OCI-LY7 (cell line): ENCODE measurements at regions not wholly inside any gene's neighbourhood (a gene's known extent, or its start where the extent isn't known, plus 50 kb on each side); places are given as distances from the start of the nearest gene placed in this dataset.

Source experiments
- BruUV-seq: library from RNA; stranded (reverse); fragments of 400-500 nt; replicated peaks from 2 replicates; lab custom pipeline; 2021; lab: Mats Ljungman, UMichigan
- CTCF ChIA-PET: fragments of 300-600 bp; sonication (Branson Sonifier 250); formaldehyde crosslinking; loops from one replicate; lab custom pipeline; 2022; ENCODE audit warnings: antibody characterized with exemption; ENCODE audit not compliant: unreplicated experiment; lab: Charles Lee
- POLR2A ChIA-PET: fragments of 300-600 bp; sonication (Branson Sonifier 250); formaldehyde crosslinking; loops from one replicate; lab custom pipeline; 2022; ENCODE audit warnings: antibody characterized with exemption; lab: Charles Lee
- DNase-seq: peaks from one replicate; pipeline ENCODE4 v3.0.0-alpha.2; 2015; ENCODE audit warnings: low spot score
- H2AFZ ChIP-seq: fragments of 200-600 bp; sonication (generic), shearing (Covaris generic); 2 replicates; pipeline ENCODE4 v1.6.1; 2014; ENCODE audit warnings: mild to moderate bottlenecking, antibody characterized with exemption, low read length, moderate library complexity
- H3K27ac ChIP-seq: fragments of 200-600 bp; sonication (generic); 2 replicates; pipeline ENCODE4 v1.5.1; 2014; ENCODE audit warnings: mixed run types, low read depth, mild to moderate bottlenecking, moderate library complexity, low read length, inconsistent platforms; ENCODE audit not compliant: poor library complexity, severe bottlenecking
- H3K36me3 ChIP-seq: fragments of 200-600 bp; sonication (generic); 2 replicates; pipeline ENCODE4 v1.6.1; 2014; ENCODE audit warnings: mild to moderate bottlenecking, antibody characterized with exemption, low read length, moderate library complexity, mixed read lengths; ENCODE audit not compliant: insufficient read depth
- H3K4me1 ChIP-seq: fragments of 200-600 bp; sonication (generic); 2 replicates; pipeline ENCODE4 v1.5.1; 2014; ENCODE audit warnings: mild to moderate bottlenecking, low read length; ENCODE audit not compliant: insufficient read depth, poor library complexity, severe bottlenecking
- H3K4me2 ChIP-seq: fragments of 200-600 bp; sonication (generic); 2 replicates; pipeline ENCODE4 v1.6.1; 2014; ENCODE audit warnings: mild to moderate bottlenecking, low read length
- H3K4me3 ChIP-seq: fragments of 200-600 bp; sonication (generic); 2 replicates; pipeline ENCODE4 v1.5.1; 2014; ENCODE audit warnings: mild to moderate bottlenecking, low read depth, low read length; ENCODE audit not compliant: poor library complexity, severe bottlenecking
- H3K79me2 ChIP-seq: fragments of 200-600 bp; sonication (generic); 2 replicates; pipeline ENCODE4 v1.6.1; 2016; ENCODE audit warnings: low read depth, mild to moderate bottlenecking, low read length, moderate library complexity, mixed read lengths; ENCODE audit not compliant: insufficient read depth
- H3K9me2 ChIP-seq: fragments of 200-600 bp; sonication (generic); 2 replicates; pipeline ENCODE4 v1.6.1; 2016; ENCODE audit warnings: mild to moderate bottlenecking, low read length, mixed read lengths; ENCODE audit not compliant: insufficient read depth
- H3K9me3 ChIP-seq: fragments of 200-600 bp; sonication (generic); 2 replicates; pipeline ENCODE4 v1.6.1; 2014; ENCODE audit warnings: mild to moderate bottlenecking, mixed run types, low read length, mixed read lengths
- H4K20me1 ChIP-seq: fragments of 200-600 bp; sonication (generic); 2 replicates; pipeline ENCODE4 v1.6.1; 2014; ENCODE audit warnings: mild to moderate bottlenecking, antibody characterized with exemption, low read length, moderate library complexity, mixed read lengths; ENCODE audit not compliant: insufficient read depth
- EZH2phosphoT487 ChIP-seq: fragments of 200-600 bp; sonication (generic); IDR thresholded peaks from 2 replicates; pipeline ENCODE4 v1.6.1; 2018; ENCODE audit warnings: low read depth, borderline replicate concordance, mild to moderate bottlenecking, mixed run types, antibody characterized with exemption, low read length, moderate library complexity, mixed read lengths
- intact Hi-C: fragments of 100-400 bp; cut with micrococcal nuclease; formaldehyde crosslinking; loops from one replicate; pipeline ENCODE4 v1.10.0; 2022; ENCODE audit not compliant: unreplicated experiment
- TF ChIP-seq, protein P1 (sequence below): fragments of 200-600 bp; sonication (generic); conservative IDR thresholded peaks from 2 replicates; pipeline ENCODE4 v1.5.1; 2014; ENCODE audit warnings: mild to moderate bottlenecking, antibody characterized with exemption, low read length, moderate library complexity, mixed read lengths

DNA sequence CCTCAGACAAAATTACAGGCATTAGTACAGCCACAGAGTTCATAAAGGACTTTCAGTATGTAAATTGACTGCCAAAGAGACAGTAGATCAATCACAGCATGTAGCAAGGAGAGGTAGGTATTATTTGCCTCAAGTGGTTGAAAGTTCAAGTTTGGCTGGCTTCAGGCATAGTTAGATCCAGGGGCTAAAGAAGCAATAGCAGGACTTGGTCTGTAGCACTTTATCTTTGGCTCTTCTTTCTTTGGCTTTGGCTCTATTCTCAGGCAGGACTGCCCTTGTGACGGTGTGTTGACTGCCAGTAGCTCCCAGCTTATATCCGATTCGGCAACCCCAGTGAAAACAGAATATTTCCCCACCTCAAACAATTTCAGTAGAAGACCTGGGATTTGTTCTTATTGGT lies 346.0 kb upstream of the TBX3 start:
- Histone ChIP-seq H3K4me2 (no peak overlapping the region), H3K27ac (no peak overlapping the region), H3K4me3 (no peak overlapping the region), H3K36me3 (no peaks in the 10 kb centered on the region), H3K79me2 (no peaks in the 10 kb centered on the region), H4K20me1 (no peaks in the 10 kb centered on the region), H3K4me1 (no peaks in the 10 kb centered on the region), H2AFZ (no peak overlapping the region), H3K9me2 (no peaks in the 10 kb centered on the region), H3K9me3 (no peaks in the 10 kb centered on the region)
- TF ChIP-seq, protein P1, sequence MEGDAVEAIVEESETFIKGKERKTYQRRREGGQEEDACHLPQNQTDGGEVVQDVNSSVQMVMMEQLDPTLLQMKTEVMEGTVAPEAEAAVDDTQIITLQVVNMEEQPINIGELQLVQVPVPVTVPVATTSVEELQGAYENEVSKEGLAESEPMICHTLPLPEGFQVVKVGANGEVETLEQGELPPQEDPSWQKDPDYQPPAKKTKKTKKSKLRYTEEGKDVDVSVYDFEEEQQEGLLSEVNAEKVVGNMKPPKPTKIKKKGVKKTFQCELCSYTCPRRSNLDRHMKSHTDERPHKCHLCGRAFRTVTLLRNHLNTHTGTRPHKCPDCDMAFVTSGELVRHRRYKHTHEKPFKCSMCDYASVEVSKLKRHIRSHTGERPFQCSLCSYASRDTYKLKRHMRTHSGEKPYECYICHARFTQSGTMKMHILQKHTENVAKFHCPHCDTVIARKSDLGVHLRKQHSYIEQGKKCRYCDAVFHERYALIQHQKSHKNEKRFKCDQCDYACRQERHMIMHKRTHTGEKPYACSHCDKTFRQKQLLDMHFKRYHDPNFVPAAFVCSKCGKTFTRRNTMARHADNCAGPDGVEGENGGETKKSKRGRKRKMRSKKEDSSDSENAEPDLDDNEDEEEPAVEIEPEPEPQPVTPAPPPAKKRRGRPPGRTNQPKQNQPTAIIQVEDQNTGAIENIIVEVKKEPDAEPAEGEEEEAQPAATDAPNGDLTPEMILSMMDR = no peak
- TF ChIP-seq EZH2phosphoT487 = no peak
- ChIA-PET CTCF (no interaction called here), POLR2A (no interaction called here)
- no peak for DNase-seq
- intact Hi-C loops = no loop called here
- BruUV-seq = no TSS peak

DNA sequence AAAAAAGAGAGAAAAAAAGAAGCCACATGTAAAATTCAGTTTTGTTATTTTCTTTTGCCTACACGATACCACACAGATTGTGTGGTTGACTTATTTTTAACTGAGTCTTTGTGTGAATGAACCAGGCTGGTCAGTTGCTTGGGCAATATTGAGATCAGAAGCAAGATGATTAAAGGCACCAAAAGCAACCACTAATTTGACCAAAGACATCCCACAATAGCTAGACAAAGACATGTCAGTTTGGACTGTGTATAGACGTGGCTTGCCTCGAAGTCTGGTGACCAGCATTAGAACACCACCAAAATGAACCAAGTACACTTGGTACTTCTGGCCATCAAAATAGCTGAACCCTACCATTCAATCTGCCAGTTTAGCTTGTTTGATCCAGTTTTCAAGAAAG lies 340.6 kb upstream of the TBX3 start:
- Histone ChIP-seq H3K36me3 (no peaks in the 10 kb centered on the region), H3K4me1 (no peaks in the 10 kb centered on the region), H3K4me2 (no peak overlapping the region), H3K9me3 (no peaks in the 10 kb centered on the region), H3K79me2 (no peaks in the 10 kb centered on the region), H3K4me3 (no peak overlapping the region), H3K27ac (no peak overlapping the region), H2AFZ (no peak overlapping the region), H4K20me1 (no peaks in the 10 kb centered on the region), H3K9me2 (no peaks in the 10 kb centered on the region)
- ChIA-PET CTCF (no interaction called here), POLR2A (no interaction called here)
- intact Hi-C loops = no loop called here
- TF ChIP-seq EZH2phosphoT487 = no peak
- TF ChIP-seq, protein P1 = no peak
- DNase-seq = no peak
- no TSS peak for BruUV-seq

DNA sequence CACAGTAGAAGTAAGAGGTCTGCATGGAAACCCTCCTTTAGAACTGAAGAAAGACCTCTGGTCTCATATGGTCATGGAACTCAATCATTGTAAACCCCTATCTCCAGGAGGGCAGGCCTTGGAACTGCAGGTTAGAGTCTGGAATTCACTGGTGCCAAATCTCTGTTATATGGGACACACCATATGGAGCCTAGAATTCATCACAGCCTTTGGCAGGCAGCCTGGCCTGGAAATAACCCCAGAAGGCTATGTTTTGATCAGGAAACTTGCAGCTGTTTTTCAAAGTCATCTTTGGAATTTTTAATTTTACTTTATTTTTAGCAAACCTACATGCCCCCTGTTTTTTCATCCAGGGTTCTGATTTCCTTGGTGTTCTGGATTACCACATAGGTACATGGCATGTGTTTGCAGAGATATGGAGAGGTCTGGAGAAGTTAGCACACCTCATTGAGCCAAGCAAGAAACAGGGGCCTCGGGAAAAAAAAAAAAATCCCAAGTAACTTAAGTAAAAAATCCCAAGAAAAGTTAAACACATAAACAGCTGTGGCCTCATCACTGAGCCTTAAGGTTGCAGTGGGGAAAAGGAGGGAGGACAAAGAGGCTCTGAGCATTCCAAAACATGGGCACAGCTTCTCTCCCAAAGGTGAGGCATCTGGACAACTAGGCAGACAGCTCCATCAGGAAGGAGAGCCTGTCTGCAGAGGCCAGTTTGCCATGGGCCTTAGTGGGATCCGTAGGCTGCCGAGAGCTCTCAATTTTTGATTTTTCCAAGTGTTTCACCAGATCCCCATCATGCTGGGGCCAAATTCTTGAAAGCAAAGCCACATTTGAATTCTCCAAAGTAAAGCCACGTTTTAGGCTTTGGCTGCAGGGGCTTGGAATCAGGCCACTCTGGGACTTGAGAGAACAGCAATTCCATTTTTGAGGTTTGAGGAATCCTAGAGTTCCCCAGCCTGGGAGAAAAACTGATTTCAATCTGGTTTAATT lies 339.6 kb upstream of the TBX3 start:
- no TSS peak for BruUV-seq
- H2AFZ ChIP-seq = no peak overlapping the region
- no peak overlapping the region for H3K4me2 ChIP-seq
- no peaks in the 10 kb centered on the region for H3K9me3 ChIP-seq
- H3K79me2 ChIP-seq = no peaks in the 10 kb centered on the region
- H4K20me1 ChIP-seq = no peaks in the 10 kb centered on the region
- no peak for DNase-seq
- ChIA-PET POLR2A (no interaction called here), CTCF (no interaction called here)
- intact Hi-C loops = no loop called here
- H3K27ac ChIP-seq = no peak overlapping the region
- H3K4me3 ChIP-seq = no peak overlapping the region
- no peaks in the 10 kb centered on the region for H3K4me1 ChIP-seq
- TF ChIP-seq EZH2phosphoT487 = no peak
- TF ChIP-seq, protein P1 = no peak
- no peaks in the 10 kb centered on the region for H3K9me2 ChIP-seq
- H3K36me3 ChIP-seq = no peaks in the 10 kb centered on the region
